Nephron progenitor cell (in vitro differentiated cells): ENCODE measurements at regions not wholly inside any gene's neighbourhood (a gene's known extent, or its start where the extent isn't known, plus 50 kb on each side); places are given as distances from the start of the nearest gene placed in this dataset.

Experiments used
- DNase-seq: peaks from one replicate; pipeline ENCODE4 v3.0.0; 2021
- H3K27ac Mint-ChIP-seq: 2 replicates; pipeline ENCODE4 v1.8.0; 2021; ENCODE audit warnings: mild to moderate bottlenecking, moderate library complexity, mixed read lengths
- H3K27me3 Mint-ChIP-seq: 2 replicates; pipeline ENCODE4 v1.8.0; 2021; ENCODE audit warnings: mild to moderate bottlenecking, low read depth, mixed read lengths; ENCODE audit not compliant: poor library complexity
- H3K36me3 Mint-ChIP-seq: 2 replicates; pipeline ENCODE4 v1.8.0; 2021; ENCODE audit warnings: low read depth, mixed read lengths
- H3K4me1 Mint-ChIP-seq: 2 replicates; pipeline ENCODE4 v1.8.0; 2021; ENCODE audit warnings: mixed read lengths
- H3K4me3 Mint-ChIP-seq: 2 replicates; pipeline ENCODE4 v1.8.0; 2021; ENCODE audit warnings: mild to moderate bottlenecking, moderate library complexity, mixed read lengths
- H3K9me3 Mint-ChIP-seq: 2 replicates; pipeline ENCODE4 v1.8.0; 2021; ENCODE audit warnings: mild to moderate bottlenecking, moderate library complexity, mixed read lengths
- TF ChIP-seq, protein P1 (sequence below): fragments of 200-600 bp; sonication (generic); IDR thresholded peaks from 2 replicates; pipeline ENCODE4 v1.5.0; 2021; ENCODE audit warnings: antibody characterized with exemption

DNA sequence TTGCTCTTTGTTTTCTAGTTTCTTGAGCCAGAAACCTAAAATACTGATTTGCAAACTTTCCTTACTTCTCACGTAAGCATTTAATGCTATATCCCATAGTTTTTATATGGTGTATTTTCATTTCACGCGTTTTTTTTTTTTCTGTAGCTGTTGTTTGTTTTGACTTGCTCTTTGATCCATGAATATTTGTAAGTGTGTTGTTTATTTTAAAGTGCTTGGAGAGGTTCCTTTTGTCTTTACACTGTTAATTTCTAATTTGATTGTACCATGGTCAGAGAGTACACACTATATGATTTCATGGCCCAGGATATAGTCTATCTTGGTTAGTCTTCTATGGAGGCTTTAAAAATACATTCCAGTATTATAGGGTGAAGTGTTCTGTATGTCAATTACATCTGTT lies 84.8 kb upstream of the RNF217 start:
- Mint-ChIP-seq H3K4me1 (peaks cover 14% of the 10 kb centered on the region), H3K27ac (peak overlapping the region; percentile 1), H3K27me3 (no peaks in the 10 kb centered on the region), H3K4me3 (no peak overlapping the region), H3K9me3 (no peaks in the 10 kb centered on the region), H3K36me3 (no peaks in the 10 kb centered on the region)
- TF ChIP-seq, protein P1, sequence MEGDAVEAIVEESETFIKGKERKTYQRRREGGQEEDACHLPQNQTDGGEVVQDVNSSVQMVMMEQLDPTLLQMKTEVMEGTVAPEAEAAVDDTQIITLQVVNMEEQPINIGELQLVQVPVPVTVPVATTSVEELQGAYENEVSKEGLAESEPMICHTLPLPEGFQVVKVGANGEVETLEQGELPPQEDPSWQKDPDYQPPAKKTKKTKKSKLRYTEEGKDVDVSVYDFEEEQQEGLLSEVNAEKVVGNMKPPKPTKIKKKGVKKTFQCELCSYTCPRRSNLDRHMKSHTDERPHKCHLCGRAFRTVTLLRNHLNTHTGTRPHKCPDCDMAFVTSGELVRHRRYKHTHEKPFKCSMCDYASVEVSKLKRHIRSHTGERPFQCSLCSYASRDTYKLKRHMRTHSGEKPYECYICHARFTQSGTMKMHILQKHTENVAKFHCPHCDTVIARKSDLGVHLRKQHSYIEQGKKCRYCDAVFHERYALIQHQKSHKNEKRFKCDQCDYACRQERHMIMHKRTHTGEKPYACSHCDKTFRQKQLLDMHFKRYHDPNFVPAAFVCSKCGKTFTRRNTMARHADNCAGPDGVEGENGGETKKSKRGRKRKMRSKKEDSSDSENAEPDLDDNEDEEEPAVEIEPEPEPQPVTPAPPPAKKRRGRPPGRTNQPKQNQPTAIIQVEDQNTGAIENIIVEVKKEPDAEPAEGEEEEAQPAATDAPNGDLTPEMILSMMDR: no peak
- DNase-seq: no peak

DNA sequence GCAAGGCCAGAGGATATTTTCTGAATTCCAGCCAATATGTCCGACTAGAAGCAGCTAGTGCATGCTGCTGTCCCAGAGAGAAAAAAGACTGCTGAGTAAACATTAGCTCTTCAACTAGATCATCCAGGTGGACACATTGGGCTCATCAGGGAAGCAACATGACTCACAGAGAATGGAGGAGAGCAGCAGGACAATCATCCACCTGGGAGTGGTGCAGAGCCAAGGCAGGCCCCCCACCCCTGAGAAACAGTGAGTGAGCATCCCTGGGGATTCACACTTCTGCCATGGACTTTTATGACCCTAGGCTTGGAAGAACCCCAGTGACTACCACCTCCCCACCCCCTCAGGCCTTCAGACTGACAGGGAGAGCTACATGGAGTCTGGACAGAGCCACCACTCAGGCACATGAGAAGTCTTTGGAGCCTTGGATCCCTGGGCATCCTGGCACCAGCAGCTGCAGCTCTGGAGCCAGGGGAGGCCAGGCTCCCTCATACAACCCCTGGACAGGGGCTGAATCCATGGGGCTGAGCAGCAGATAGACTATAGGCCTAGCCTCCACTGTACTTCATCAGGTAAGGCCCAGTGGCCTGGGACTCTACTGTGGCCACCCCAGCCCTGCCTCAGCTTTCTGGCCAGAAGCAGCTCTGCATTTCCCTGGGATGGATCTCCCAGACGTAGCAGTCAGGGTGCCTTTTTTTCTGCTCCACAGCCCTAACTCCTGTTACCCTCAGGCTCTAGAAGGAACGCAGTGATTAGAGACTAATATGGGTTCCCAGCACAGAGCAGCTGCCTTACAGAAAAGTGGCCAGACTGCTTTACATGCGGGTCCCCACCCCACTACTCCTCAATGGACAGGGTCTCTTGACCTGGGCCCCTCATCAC lies 82.9 kb upstream of the RNF217 start:
- TF ChIP-seq, protein P1: no peak
- no peaks in the 10 kb centered on the region for H3K9me3 Mint-ChIP-seq
- H3K36me3 Mint-ChIP-seq: no peaks in the 10 kb centered on the region
- H3K4me3 Mint-ChIP-seq: no peak overlapping the region
- H3K27ac Mint-ChIP-seq: no peak overlapping the region
- peaks cover 19% of the 10 kb centered on the region for H3K4me1 Mint-ChIP-seq
- H3K27me3 Mint-ChIP-seq: no peaks in the 10 kb centered on the region
- no peak for DNase-seq

DNA sequence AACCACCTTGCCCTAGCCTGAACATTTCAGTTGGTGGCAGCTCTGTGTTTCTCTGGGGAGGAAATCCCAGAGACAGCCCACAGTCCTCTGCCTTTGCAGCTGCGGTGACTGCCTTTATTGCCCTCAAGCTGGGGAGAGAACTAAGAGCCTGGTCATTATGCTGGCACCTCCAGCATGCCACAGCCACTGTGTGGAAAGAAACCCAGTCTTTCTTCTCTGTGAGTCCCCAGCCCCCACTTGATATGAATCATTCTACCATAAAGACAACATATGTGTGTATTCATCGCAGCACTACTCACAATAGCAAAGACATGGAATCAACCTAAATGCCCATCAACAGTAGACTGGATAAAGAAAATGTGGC lies 82.3 kb upstream of the RNF217 start:
- no peak for DNase-seq
- H3K9me3 Mint-ChIP-seq: no peaks in the 10 kb centered on the region
- no peak overlapping the region for H3K27ac Mint-ChIP-seq
- peaks cover 19% of the 10 kb centered on the region for H3K4me1 Mint-ChIP-seq
- TF ChIP-seq, protein P1: no peak
- H3K36me3 Mint-ChIP-seq: no peaks in the 10 kb centered on the region
- H3K4me3 Mint-ChIP-seq: no peak overlapping the region
- no peaks in the 10 kb centered on the region for H3K27me3 Mint-ChIP-seq

DNA sequence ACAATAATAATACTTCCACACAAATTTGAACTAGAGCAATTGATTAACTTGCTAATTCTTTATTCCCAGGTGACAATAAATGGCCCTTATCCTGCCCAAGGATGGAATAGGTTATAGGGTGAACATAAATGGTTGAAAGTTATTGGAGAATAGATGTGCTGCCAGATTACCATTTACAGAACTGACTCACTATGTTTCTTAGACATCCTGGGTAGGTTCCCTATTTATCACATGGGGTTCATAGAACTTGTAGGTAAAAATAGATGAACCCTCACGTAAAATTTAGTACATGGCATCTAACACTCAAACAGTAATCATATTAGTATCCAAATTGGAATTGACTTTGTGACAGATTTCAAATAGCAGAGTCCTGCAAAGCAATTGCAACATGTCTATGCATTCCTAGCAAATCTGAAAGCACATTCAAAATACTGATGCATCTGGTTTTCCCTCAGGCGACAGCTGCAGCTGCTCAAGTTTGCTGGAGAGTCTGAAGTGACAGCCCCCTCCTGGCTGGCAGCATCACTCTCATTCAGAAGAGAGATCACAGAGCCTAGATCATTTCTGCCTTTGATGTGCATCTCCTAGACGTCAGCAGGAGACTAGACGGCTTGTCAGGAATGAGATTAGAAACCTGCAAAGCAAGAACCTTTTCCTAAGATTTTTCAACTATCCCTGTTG lies 80.2 kb upstream of the RNF217 start:
- H3K36me3 Mint-ChIP-seq: no peaks in the 10 kb centered on the region
- TF ChIP-seq, protein P1: no peak
- peak overlapping the region; percentile 81 for H3K27ac Mint-ChIP-seq
- no peak for DNase-seq
- H3K4me1 Mint-ChIP-seq: peaks cover 27% of the 10 kb centered on the region
- H3K9me3 Mint-ChIP-seq: no peaks in the 10 kb centered on the region
- H3K27me3 Mint-ChIP-seq: no peaks in the 10 kb centered on the region
- no peak overlapping the region for H3K4me3 Mint-ChIP-seq

DNA sequence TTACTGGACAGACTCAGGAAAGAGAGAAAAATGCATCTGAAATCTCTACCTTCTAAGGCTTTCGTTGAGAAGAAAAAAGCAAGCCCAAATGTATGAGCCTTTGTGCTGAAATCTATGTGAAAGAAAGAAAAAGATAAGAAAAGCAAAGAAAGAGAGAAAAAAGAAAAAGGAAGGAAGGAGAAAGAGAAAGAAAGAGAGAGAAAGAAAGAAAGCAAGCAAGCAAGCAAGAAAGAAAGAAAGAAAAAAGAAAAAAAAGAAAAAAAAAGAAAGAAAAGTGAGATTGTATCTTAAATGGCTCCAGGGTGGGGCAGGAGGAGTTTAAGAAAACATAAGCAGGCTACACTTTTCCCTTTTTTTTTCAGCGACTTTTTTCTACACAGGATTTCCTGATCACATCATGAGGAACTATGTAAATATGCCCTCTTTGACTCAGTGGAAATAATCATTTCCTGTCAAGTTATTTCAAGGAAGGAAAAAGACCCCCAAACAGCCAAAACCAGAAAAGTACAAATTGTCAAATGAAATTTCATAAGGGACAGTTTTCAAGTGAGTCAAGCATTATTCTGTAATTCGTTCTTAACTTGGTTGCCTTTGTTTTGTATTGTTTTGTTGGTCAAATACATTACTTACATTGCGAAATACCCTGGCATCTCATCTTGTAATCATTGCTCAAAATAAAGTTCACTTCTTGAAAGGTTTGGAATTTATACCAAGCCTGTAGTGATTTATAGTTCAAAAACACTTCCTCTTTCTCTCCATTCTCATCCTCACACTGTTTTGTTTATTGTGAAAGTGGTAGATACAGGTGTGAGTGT lies 79.5 kb upstream of the RNF217 start:
- peak overlapping the region; percentile 81 for H3K27ac Mint-ChIP-seq
- H3K36me3 Mint-ChIP-seq: no peaks in the 10 kb centered on the region
- TF ChIP-seq, protein P1: no peak
- no peaks in the 10 kb centered on the region for H3K9me3 Mint-ChIP-seq
- no peak for DNase-seq
- no peak overlapping the region for H3K4me3 Mint-ChIP-seq
- no peaks in the 10 kb centered on the region for H3K27me3 Mint-ChIP-seq
- peaks cover 34% of the 10 kb centered on the region for H3K4me1 Mint-ChIP-seq
